Common myeloid progenitor, CD34-positive (primary cell): ENCODE measurements at regions not wholly inside any gene's neighbourhood (a gene's known extent, or its start where the extent isn't known, plus 50 kb on each side); places are given as distances from the start of the nearest gene placed in this dataset.

Experiments used
- CTCF ChIA-PET: fragments of 350-600 bp; sonication (Branson Sonifier 250); formaldehyde crosslinking; loops from one replicate; lab custom pipeline; 2021; ENCODE audit warnings: antibody characterized with exemption; lab: Charles Lee
- POLR2A ChIA-PET: fragments of 350-600 bp; sonication (Branson Sonifier 250); formaldehyde crosslinking; loops from one replicate; lab custom pipeline; 2021; ENCODE audit warnings: antibody characterized with exemption; lab: Charles Lee
- DNase-seq, 3 donors: peaks; one replicate each; pipeline versions ENCODE4 v3.0.0 to v3.0.0-alpha.2; 2013
- H3K27ac ChIP-seq, 2 experiments: 1 replicate in 1 of 2; 2 replicates in 1 of 2; pipeline ENCODE4 v1.7.0; 2013; ENCODE audit warnings: inconsistent platforms in 2 of 2, low read length in 2 of 2, mild to moderate bottlenecking in 2 of 2, low read depth in 1 of 2, moderate library complexity in 1 of 2; ENCODE audit not compliant: severe bottlenecking in 2 of 2, insufficient read depth in 1 of 2, poor library complexity in 1 of 2
- H3K27me3 ChIP-seq, 5 experiments: replicated peaks in 2 of 5; 1 replicate in 3 of 5; 2 replicates in 2 of 5; pipeline versions ENCODE4 v1.6.1 to v1.7.0; 2013; ENCODE audit warnings: low read length in 4 of 5, mild to moderate bottlenecking in 2 of 5, moderate library complexity in 2 of 5, inconsistent platforms in 1 of 5; ENCODE audit not compliant: insufficient read depth in 5 of 5, control insufficient read depth in 4 of 5
- H3K36me3 ChIP-seq, 4 experiments: 1 replicate in 2 of 4; 2 replicates in 2 of 4; pipeline versions ENCODE4 v1.6.1 to v1.7.0; 2013; ENCODE audit warnings: low read length in 3 of 4, control low read depth in 1 of 4, mild to moderate bottlenecking in 1 of 4; ENCODE audit not compliant: control insufficient read depth in 4 of 4, insufficient read depth in 4 of 4
- H3K4me1 ChIP-seq, 4 experiments: 1 replicate in 3 of 4; 2 replicates in 1 of 4; pipeline versions ENCODE4 v1.6.1 to v1.7.1; 2013; ENCODE audit warnings: low read length in 3 of 4, mild to moderate bottlenecking in 3 of 4, control low read depth in 1 of 4, inconsistent platforms in 1 of 4, moderate library complexity in 1 of 4; ENCODE audit not compliant: control insufficient read depth in 4 of 4, insufficient read depth in 4 of 4; ENCODE audit errors: control extremely low read depth in 1 of 4
- H3K4me3 ChIP-seq, 7 experiments: 1 replicate in 4 of 7; 2 replicates in 3 of 7; pipeline versions ENCODE4 v1.5.1 to v1.7.0; 2013; ENCODE audit warnings: mild to moderate bottlenecking in 7 of 7, low read length in 6 of 7, moderate library complexity in 6 of 7, inconsistent platforms in 2 of 7, low read depth in 2 of 7, control low read depth in 1 of 7; ENCODE audit not compliant: insufficient read depth in 4 of 7, control insufficient read depth in 1 of 7; ENCODE audit errors: extremely low read depth in 1 of 7
- H3K9me3 ChIP-seq, 5 experiments: 1 replicate in 4 of 5; 2 replicates in 1 of 5; pipeline versions ENCODE4 v1.6.1 to v1.7.1; 2013; ENCODE audit warnings: low read length in 4 of 5, mild to moderate bottlenecking in 2 of 5, inconsistent platforms in 1 of 5, low read depth in 1 of 5, moderate library complexity in 1 of 5; ENCODE audit not compliant: control insufficient read depth in 4 of 5, insufficient read depth in 2 of 5; ENCODE audit errors: control extremely low read depth in 1 of 5
- WGBS: methylation state at CpG from one replicate; pipeline ENCODE4 v1.1.5; 2013; ENCODE audit not compliant: insufficient coverage; 5-methylcytosine and 5-hydroxymethylcytosine counted together

GRCh38 chr17:71127416-71127815 is 958.1 kb downstream of the KCNJ2 start:
- POLR2A ChIA-PET: no interaction called here
- H3K36me3 ChIP-seq: no peaks in the 10 kb centered on the region

GRCh38 chr17:71142333-71142732 is 973.0 kb downstream of the KCNJ2 start:
- H3K9me3 ChIP-seq: no peaks in the 10 kb centered on the region
- no peak overlapping the region for H3K27ac ChIP-seq
- no peak for DNase-seq
- POLR2A ChIA-PET: no interaction called here
- no CpG with 5 or more reads among the region's 3 CpGs for WGBS
- H3K27me3 ChIP-seq: no peaks in the 10 kb centered on the region
- H3K4me3 ChIP-seq: no peak overlapping the region
- CTCF ChIA-PET: no interaction called here
- H3K4me1 ChIP-seq: no peaks in the 10 kb centered on the region
- H3K36me3 ChIP-seq: no peaks in the 10 kb centered on the region

More at GRCh38 chr17:71127416-71127815, 958.1 kb downstream of the KCNJ2 start:
- no peak for DNase-seq
- CTCF ChIA-PET: no interaction called here
- no peaks in the 10 kb centered on the region for H3K4me1 ChIP-seq
- WGBS: no CpG with 5 or more reads among the region's 2 CpGs
- H3K4me3 ChIP-seq: no peak overlapping the region
- H3K27ac ChIP-seq: no peak overlapping the region
- peaks cover 0 to 3% (median 0%) of the 10 kb centered on the region in 5 experiments for H3K9me3 ChIP-seq
- no peaks in the 10 kb centered on the region for H3K27me3 ChIP-seq

GRCh38 chr17:71145486-71145885 is 975.3 kb upstream of the SOX9 start:
- Histone ChIP-seq H3K9me3 (no peaks in the 10 kb centered on the region), H3K27me3 (peaks cover 0 to 3% (median 0%) of the 10 kb centered on the region in 5 experiments), H3K27ac (no peak overlapping the region), H3K4me3 (no peak overlapping the region), H3K4me1 (no peaks in the 10 kb centered on the region), H3K36me3 (no peaks in the 10 kb centered on the region)
- CTCF ChIA-PET: no interaction called here
- no CpG with 5 or more reads among the region's 3 CpGs for WGBS
- DNase-seq: no peak
- POLR2A ChIA-PET: no interaction called here

DNA sequence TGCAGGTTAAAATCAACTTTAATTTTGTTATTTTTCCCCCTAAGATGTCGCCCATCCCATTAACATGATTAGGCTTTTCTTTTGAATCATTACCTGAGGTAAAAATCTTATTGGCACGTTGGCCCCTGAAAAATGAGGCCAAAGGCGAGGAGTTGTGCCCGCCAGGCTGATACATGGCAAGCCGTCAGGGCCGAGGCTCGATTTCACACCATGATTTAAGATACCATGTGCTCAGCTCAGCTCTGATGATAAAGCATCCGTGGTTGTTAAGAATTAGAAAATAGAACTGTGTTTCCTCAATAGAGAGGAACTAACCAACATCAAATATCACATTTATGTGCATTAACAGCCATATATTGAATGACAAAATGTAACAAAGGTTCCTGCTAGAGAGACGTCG is 972.9 kb upstream of the SOX9 start:
- WGBS: 96% methylated on average over 4 of the region's 10 CpGs
- no peaks in the 10 kb centered on the region for H3K36me3 ChIP-seq
- no peaks in the 10 kb centered on the region for H3K4me1 ChIP-seq
- no peak overlapping the region for H3K27ac ChIP-seq
- ChIA-PET CTCF (no interaction called here), POLR2A (no interaction called here)
- no peak overlapping the region for H3K4me3 ChIP-seq
- H3K9me3 ChIP-seq: no peaks in the 10 kb centered on the region
- DNase-seq: no peak
- H3K27me3 ChIP-seq: peaks cover 0 to 3% (median 0%) of the 10 kb centered on the region in 5 experiments

DNA sequence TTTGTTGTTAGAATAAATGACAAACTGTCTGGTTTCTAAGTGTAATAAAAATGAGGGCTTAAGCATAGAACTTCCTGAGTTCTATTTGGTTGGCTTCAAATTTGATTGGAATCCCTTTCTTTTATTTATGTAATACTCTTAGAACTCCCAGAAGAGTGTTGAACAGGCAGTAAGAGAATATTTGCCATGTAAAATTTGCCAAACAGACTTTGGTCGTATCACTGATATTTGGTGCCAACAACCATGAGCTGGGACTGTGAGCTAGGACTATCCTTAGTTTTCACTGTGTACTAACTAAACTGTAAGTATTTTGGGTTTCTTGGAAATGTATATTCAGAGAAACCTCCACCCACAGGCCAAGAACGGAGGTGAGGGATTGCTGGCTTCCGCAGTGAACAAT is 971.2 kb upstream of the SOX9 start:
- H3K27ac ChIP-seq: no peak overlapping the region
- ChIA-PET CTCF (no interaction called here), POLR2A (no interaction called here)
- peaks cover 0 to 3% (median 0%) of the 10 kb centered on the region in 5 experiments for H3K27me3 ChIP-seq
- H3K36me3 ChIP-seq: no peaks in the 10 kb centered on the region
- H3K9me3 ChIP-seq: no peaks in the 10 kb centered on the region
- no peaks in the 10 kb centered on the region for H3K4me1 ChIP-seq
- DNase-seq: no peak
- H3K4me3 ChIP-seq: no peak overlapping the region
- WGBS: 100% methylated on average over 1 of the region's 3 CpGs

DNA sequence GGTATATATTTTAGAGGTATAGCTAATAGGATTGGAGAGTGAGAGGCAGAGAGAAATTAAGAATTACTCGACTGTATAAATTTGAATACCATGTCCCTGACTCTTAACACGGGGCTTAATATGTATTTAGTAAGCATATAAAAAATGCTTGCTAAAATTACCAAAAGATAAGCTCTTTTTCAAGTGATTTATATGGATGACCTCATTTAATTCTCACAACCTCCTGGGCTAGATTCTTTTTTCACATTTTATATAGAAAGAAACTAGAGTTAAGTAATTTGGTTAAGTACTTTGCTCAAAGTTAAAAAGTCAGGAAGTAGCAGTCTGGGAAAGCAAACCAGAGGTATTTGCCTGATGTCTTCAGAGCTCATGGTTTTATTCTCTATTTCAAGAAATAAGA is 963.5 kb upstream of the SOX9 start:
- no peak overlapping the region for H3K4me3 ChIP-seq

GRCh38 chr17:71158437-71158836 is 962.4 kb upstream of the SOX9 start:
- Histone ChIP-seq H3K36me3 (no peaks in the 10 kb centered on the region), H3K27ac (no peak overlapping the region), H3K27me3 (no peaks in the 10 kb centered on the region), H3K4me1 (no peaks in the 10 kb centered on the region), H3K4me3 (no peak overlapping the region), H3K9me3 (no peaks in the 10 kb centered on the region)
- DNase-seq: no peak
- POLR2A ChIA-PET: no interaction called here
- no CpG with 5 or more reads among the region's 4 CpGs for WGBS
- CTCF ChIA-PET: no interaction called here

More for the DNA sequence above, 963.5 kb upstream of the SOX9 start:
- POLR2A ChIA-PET: no interaction called here
- DNase-seq: no peak
- no peaks in the 10 kb centered on the region for H3K9me3 ChIP-seq
- WGBS: no CpG with 5 or more reads among the region's 2 CpGs
- CTCF ChIA-PET: no interaction called here
- H3K36me3 ChIP-seq: no peaks in the 10 kb centered on the region
- H3K27me3 ChIP-seq: no peaks in the 10 kb centered on the region
- H3K4me1 ChIP-seq: no peaks in the 10 kb centered on the region
- H3K27ac ChIP-seq: no peak overlapping the region
